OCI-LY1 (cell line): ENCODE measurements at regions not wholly inside any gene's neighbourhood (a gene's known extent, or its start where the extent isn't known, plus 50 kb on each side); places are given as distances from the start of the nearest gene placed in this dataset.

ENCODE experiments used
- EZH2 ChIP-seq: fragments of 200-600 bp; sonication (generic), shearing (Covaris generic); IDR thresholded peaks from 2 replicates; pipeline ENCODE4 v1.8.0; 2017; ENCODE audit warnings: borderline replicate concordance, mixed run types, mild to moderate bottlenecking, antibody characterized with exemption, low read length, moderate library complexity, mixed read lengths
- TF ChIP-seq, protein P1 (sequence below): fragments of 200-600 bp; sonication (generic), shearing (Covaris generic); IDR thresholded peaks from 2 replicates; pipeline ENCODE4 v1.5.1; 2017; ENCODE audit warnings: mild to moderate bottlenecking, antibody characterized with exemption, low read length, moderate library complexity, mixed read lengths

DNA sequence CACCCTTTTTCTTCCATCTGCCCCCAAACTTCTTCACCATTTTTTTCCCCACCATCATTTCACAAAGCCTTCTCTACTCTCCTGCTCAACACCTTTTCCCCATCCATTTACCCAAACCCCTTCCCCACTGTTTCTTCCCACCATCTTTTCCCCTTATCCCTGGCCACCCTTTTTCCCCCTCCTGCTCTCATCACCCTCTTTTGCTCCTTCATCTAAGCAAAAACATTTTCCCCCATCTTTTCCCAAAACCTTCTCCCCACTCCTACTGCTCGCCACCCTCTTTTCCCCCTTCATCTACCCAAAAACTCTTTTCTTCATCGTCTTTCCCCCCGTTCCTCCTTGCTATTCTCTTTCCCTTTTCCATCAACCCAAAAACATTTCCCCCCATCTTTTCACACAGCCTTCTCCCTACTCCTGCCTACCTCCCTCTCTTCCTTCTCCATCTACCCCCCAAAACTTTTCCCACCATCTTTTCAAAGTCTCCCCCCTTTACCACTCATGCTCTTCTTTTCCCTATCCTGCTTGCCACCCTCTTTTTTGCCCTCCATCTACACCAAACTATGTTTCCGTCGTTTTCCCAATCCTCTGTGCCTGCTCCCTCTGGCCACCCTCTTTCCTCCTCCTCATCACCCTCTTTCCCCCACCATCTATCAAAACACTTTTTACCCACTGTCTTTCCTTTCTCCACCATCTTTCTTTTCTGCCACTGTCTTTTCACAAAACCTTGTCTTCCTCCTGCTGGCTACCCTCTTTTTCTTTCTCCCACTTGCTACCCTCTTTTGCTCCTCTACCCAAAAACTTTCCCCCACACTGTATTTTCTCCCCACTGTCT lies 205.8 kb upstream of the WSB1 start:
- TF ChIP-seq, protein P1, sequence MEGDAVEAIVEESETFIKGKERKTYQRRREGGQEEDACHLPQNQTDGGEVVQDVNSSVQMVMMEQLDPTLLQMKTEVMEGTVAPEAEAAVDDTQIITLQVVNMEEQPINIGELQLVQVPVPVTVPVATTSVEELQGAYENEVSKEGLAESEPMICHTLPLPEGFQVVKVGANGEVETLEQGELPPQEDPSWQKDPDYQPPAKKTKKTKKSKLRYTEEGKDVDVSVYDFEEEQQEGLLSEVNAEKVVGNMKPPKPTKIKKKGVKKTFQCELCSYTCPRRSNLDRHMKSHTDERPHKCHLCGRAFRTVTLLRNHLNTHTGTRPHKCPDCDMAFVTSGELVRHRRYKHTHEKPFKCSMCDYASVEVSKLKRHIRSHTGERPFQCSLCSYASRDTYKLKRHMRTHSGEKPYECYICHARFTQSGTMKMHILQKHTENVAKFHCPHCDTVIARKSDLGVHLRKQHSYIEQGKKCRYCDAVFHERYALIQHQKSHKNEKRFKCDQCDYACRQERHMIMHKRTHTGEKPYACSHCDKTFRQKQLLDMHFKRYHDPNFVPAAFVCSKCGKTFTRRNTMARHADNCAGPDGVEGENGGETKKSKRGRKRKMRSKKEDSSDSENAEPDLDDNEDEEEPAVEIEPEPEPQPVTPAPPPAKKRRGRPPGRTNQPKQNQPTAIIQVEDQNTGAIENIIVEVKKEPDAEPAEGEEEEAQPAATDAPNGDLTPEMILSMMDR: no peak
- TF ChIP-seq EZH2: no peak
